Mesothelial cell of epicardium (in vitro differentiated cells): ENCODE measurements at regions not wholly inside any gene's neighbourhood (a gene's known extent, or its start where the extent isn't known, plus 50 kb on each side); places are given as distances from the start of the nearest gene placed in this dataset.
"Not testable (repeated sequence)": the region's sequence is repeated elsewhere in the genome, so short reads cannot be mapped to it uniquely, and the experiment has no call there.

Source experiments
- DNase-seq, 2 experiments: peaks; one replicate each; pipeline ENCODE4 v3.0.0; 2021; ENCODE audit warnings: low spot score in 2 of 2; ENCODE audit not compliant: unreplicated experiment in 2 of 2
- H3K27ac Mint-ChIP-seq: 2 replicates; pipeline ENCODE4 v1.8.0; 2021; ENCODE audit warnings: mixed read lengths
- H3K27me3 Mint-ChIP-seq: 2 replicates; pipeline ENCODE4 v1.8.0; 2021; ENCODE audit warnings: low read depth, mixed read lengths
- H3K36me3 Mint-ChIP-seq: 2 replicates; pipeline ENCODE4 v1.8.0; 2021; ENCODE audit warnings: mixed read lengths
- H3K4me1 Mint-ChIP-seq: 2 replicates; pipeline ENCODE4 v1.8.0; 2021; ENCODE audit warnings: mixed read lengths
- H3K4me3 Mint-ChIP-seq: 2 replicates; pipeline ENCODE4 v1.8.0; 2021; ENCODE audit warnings: mild to moderate bottlenecking, moderate library complexity, mixed read lengths
- H3K9me3 Mint-ChIP-seq: 2 replicates; pipeline ENCODE4 v1.8.0; 2021; ENCODE audit warnings: mixed read lengths
- TF ChIP-seq, protein P1 (sequence below): fragments of 200-600 bp; sonication (generic); IDR thresholded peaks from one replicate; pipeline ENCODE4 v1.5.0; 2021; ENCODE audit warnings: antibody characterized with exemption; ENCODE audit not compliant: unreplicated experiment

DNA sequence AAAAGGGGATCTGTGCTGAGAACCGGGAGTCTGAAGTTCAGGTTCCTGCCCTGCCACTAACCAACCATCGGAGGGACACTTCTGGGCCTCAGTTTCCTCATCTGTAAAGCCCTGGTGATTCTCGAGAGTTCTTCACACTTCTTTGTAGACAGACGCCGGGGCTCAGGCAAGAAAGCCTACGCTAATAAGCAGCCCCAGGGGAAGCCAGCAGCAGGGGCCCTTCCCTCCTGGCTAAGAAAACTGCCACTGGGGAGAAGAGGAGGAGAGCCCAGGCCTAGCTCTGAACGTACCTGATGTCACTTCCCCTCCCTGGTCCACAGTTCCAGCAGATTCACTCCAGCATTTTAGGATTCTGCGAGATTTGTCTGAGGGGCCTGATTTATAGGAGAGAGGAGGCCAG is 76.0 kb downstream of the CAMK2N1 start:
- H3K4me1 Mint-ChIP-seq = peaks cover 3% of the 10 kb centered on the region
- no peaks in the 10 kb centered on the region for H3K9me3 Mint-ChIP-seq
- H3K4me3 Mint-ChIP-seq = no peak overlapping the region
- H3K27me3 Mint-ChIP-seq = peaks cover 75% of the 10 kb centered on the region
- DNase-seq = peak in 1 of 2 experiments; percentile 24
- H3K27ac Mint-ChIP-seq = no peak overlapping the region
- no peaks in the 10 kb centered on the region for H3K36me3 Mint-ChIP-seq
- TF ChIP-seq, protein P1, sequence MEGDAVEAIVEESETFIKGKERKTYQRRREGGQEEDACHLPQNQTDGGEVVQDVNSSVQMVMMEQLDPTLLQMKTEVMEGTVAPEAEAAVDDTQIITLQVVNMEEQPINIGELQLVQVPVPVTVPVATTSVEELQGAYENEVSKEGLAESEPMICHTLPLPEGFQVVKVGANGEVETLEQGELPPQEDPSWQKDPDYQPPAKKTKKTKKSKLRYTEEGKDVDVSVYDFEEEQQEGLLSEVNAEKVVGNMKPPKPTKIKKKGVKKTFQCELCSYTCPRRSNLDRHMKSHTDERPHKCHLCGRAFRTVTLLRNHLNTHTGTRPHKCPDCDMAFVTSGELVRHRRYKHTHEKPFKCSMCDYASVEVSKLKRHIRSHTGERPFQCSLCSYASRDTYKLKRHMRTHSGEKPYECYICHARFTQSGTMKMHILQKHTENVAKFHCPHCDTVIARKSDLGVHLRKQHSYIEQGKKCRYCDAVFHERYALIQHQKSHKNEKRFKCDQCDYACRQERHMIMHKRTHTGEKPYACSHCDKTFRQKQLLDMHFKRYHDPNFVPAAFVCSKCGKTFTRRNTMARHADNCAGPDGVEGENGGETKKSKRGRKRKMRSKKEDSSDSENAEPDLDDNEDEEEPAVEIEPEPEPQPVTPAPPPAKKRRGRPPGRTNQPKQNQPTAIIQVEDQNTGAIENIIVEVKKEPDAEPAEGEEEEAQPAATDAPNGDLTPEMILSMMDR = no peak

DNA sequence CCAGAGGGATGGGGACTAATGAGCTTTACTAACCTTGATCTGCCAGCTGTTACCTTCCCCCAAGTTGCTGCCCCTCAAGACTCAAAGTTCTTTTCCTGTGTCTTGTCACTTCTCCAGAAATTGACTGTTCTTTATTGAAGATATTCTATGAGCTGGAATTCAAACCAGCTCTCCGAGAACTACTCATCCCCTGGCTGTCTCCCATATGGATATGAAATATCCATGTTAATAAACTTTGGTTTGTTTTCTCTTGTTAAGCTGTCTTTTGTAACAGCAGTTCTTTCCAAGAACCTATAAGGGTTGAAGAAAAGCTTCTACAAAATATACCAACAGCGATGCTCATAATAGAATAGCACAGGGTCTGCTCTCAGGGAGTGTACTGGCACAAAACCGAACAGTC is 77.0 kb downstream of the CAMK2N1 start:
- TF ChIP-seq, protein P1 = no peak
- Mint-ChIP-seq H3K36me3 (no peaks in the 10 kb centered on the region), H3K27ac (no peak overlapping the region), H3K4me3 (no peak overlapping the region), H3K27me3 (peaks cover 80% of the 10 kb centered on the region), H3K4me1 (peaks cover 3% of the 10 kb centered on the region), H3K9me3 (no peaks in the 10 kb centered on the region)
- DNase-seq = no peak

DNA sequence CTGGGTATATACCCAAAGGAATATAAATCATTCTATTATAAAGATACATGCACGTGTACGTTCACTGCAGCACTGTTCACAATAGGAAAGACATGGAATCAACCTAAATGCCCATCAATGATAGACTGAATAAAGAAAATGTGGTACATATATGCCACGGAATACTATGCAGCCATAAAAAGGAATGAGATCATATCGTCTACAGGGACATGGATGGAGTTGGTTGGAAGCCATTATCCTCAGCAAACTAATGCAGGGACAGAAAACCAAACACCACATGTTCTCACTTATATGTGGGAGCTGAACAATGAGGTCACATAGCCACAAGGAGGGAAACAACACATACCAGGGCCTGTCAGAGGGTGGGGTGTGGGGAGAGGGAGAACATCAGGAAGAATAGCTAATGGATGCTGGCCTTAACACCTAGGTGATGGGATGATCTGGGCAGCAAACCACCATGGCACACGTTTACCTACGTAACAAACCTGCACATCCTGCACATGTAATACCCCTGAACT is 77.8 kb downstream of the CAMK2N1 start:
- not testable (repeated sequence) for H3K4me3 Mint-ChIP-seq, H3K4me1 Mint-ChIP-seq
- peaks cover 84% of the 10 kb centered on the region for H3K27me3 Mint-ChIP-seq

DNA sequence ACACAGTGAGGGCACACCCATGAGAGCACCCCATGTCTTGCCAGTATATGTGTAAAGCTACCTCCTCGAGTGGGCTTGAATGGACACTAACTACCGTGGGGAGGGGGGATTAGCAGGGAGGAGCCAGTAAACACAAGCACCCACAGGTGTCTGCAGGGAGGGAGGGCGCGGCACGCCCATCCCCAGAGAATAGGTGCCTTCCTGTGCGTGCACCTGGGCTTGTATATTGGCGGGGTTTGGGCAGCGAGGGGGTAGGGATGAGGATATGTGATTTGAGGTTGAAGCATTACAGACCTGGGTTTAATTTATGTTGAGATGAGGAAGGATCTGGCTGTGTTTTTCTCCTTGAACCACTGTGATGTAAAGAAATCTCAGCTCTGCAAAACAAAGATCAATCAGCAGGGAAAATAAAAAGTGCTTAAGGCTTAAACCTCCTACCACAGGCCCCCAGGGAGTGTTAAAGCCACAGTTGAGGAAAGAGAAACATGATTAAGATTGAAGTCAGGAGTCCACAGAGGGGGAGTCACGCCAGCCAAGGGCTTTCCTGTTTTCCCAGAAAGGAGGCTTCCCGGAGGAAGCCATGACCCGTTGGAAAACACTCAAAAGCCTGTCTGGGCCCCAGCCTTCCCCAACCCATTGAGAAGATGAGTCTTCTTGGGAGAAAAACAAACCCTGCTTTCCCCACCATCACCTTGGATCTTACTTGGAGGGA is 80.0 kb downstream of the CAMK2N1 start:
- Mint-ChIP-seq H3K27me3 (peaks cover 90% of the 10 kb centered on the region), H3K9me3 (no peaks in the 10 kb centered on the region), H3K4me1 (peaks cover 3% of the 10 kb centered on the region), H3K36me3 (no peaks in the 10 kb centered on the region), H3K27ac (no peak overlapping the region), H3K4me3 (no peak overlapping the region)
- TF ChIP-seq, protein P1 = no peak
- DNase-seq = peak in 1 of 2 experiments; percentile 13

More for the DNA sequence above, 77.8 kb downstream of the CAMK2N1 start:
- H3K9me3 Mint-ChIP-seq, H3K27ac Mint-ChIP-seq, H3K36me3 Mint-ChIP-seq, DNase-seq: not testable (repeated sequence)

DNA sequence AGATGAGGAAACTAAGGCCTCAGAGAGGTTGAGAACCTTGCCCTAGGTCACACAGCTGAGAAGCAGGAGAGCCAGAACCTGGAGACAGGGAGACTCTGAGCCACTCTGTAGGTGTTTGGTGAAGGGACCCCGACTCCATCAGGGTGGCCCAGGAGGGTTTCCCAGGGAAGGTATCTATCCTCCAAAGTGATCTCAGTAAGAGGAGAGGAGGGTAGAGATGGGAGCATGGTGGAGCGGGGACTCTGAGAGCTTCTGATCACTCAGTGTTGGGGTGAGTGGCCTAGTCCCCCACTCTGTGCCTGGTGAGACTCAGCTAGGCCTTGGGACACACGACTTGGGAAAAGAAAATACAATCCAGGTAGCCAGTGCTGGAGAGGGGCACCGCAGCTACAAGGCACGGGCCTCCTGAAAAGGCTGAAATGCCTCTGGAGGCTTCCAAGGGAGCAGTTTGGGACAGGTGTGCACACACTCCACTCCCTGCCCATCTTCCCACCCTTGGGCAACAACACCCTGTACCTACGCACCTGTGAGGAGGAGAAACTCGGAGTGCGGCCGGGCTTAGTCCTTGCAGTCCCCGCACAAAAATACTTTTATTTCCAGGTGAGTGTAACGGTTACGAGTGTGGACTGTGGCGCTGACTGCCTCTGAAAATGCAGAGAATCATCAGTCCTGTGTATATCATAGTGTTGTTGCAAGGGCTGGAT is 80.8 kb downstream of the CAMK2N1 start:
- H3K27me3 Mint-ChIP-seq = peaks cover 90% of the 10 kb centered on the region
- TF ChIP-seq, protein P1 = no peak
- no peak overlapping the region for H3K27ac Mint-ChIP-seq
- no peaks in the 10 kb centered on the region for H3K36me3 Mint-ChIP-seq
- peak in 1 of 2 experiments; percentile 33 for DNase-seq
- H3K4me1 Mint-ChIP-seq = peaks cover 3% of the 10 kb centered on the region
- H3K4me3 Mint-ChIP-seq = no peak overlapping the region
- no peaks in the 10 kb centered on the region for H3K9me3 Mint-ChIP-seq
